HG02943 (cell line): ENCODE measurements at regions not wholly inside any gene's neighbourhood (a gene's known extent, or its start where the extent isn't known, plus 50 kb on each side); places are given as distances from the start of the nearest gene placed in this dataset.
"Not testable (repeated sequence)": the region's sequence is repeated elsewhere in the genome, so short reads cannot be mapped to it uniquely, and the experiment has no call there.

Experiments
- ATAC-seq: cut with Tn5 transposase; IDR thresholded peaks from one replicate; pipeline ENCODE4 v1.9.1; 2021; ENCODE audit warnings: mild to moderate bottlenecking, low read depth, moderate library complexity; ENCODE audit not compliant: unreplicated experiment

GRCh38 chr21:39084979-39085729 lies 98.1 kb downstream of the PSMG1 start:
- no peak for ATAC-seq

- ATAC-seq = no peak
Measured at GRCh38 chr21:39084073-39084472, 99.2 kb downstream of the PSMG1 start.

GRCh38 chr21:39083377-39084008 lies 99.8 kb downstream of the PSMG1 start:
- no peak for ATAC-seq

GRCh38 chr21:39082656-39083376 lies 100.4 kb downstream of the PSMG1 start:
- ATAC-seq = no peak

GRCh38 chr21:39080366-39080765 lies 102.9 kb downstream of the PSMG1 start:
- no peak for ATAC-seq

GRCh38 chr21:39079617-39080016 lies 103.6 kb downstream of the PSMG1 start:
- no peak for ATAC-seq

- no peak for ATAC-seq
Measured at GRCh38 chr21:39078322-39079065, 104.8 kb downstream of the PSMG1 start.

GRCh38 chr21:39077876-39078275 lies 105.4 kb downstream of the PSMG1 start:
- ATAC-seq = no peak

GRCh38 chr21:39074508-39074907 lies 108.7 kb downstream of the PSMG1 start:
- ATAC-seq = no peak

GRCh38 chr21:39073717-39074116 lies 109.5 kb downstream of the PSMG1 start:
- ATAC-seq = no peak

GRCh38 chr21:39073063-39073462 lies 110.2 kb downstream of the PSMG1 start:
- ATAC-seq = no peak

- no peak for ATAC-seq
Measured at GRCh38 chr21:39072468-39072867, 110.8 kb downstream of the PSMG1 start.

GRCh38 chr21:39071623-39072214 lies 111.5 kb downstream of the PSMG1 start:
- ATAC-seq = no peak

GRCh38 chr21:39069856-39070255 lies 113.4 kb downstream of the PSMG1 start:
- ATAC-seq = not testable (repeated sequence)

- no peak for ATAC-seq
Measured at GRCh38 chr21:39066829-39067780, 116.1 kb downstream of the PSMG1 start.

- ATAC-seq = no peak
Measured at GRCh38 chr21:39065917-39066316, 117.3 kb downstream of the PSMG1 start.

GRCh38 chr21:39064325-39065012 lies 118.8 kb downstream of the PSMG1 start:
- no peak for ATAC-seq

- ATAC-seq = no peak
Measured at GRCh38 chr21:39063517-39063916, 119.7 kb downstream of the PSMG1 start.

GRCh38 chr21:39062196-39062595 lies 121.1 kb downstream of the PSMG1 start:
- no peak for ATAC-seq
